Midbrain (tissue), 1 donor: ENCODE measurements at regions not wholly inside any gene's neighbourhood (a gene's known extent, or its start where the extent isn't known, plus 50 kb on each side); places are given as distances from the start of the nearest gene placed in this dataset.

Source experiments
- DNase-seq: peaks from one replicate; lab custom pipeline; 2025; lab: John Stamatoyannopoulos, UW

- no peak for DNase-seq
Observed at GRCh38 chr2:139828011-139828410, 1047.8 kb upstream of the NXPH2 start.

- DNase-seq: no peak
Observed at GRCh38 chr2:139825726-139826125, 1045.5 kb upstream of the NXPH2 start.

- DNase-seq: no peak
Observed at GRCh38 chr2:139819273-139819796, 1039.1 kb upstream of the NXPH2 start.

- DNase-seq: no peak
Observed at GRCh38 chr2:139814458-139814857, 1034.3 kb upstream of the NXPH2 start.

- no peak for DNase-seq
Observed at GRCh38 chr2:139813340-139813739, 1033.2 kb upstream of the NXPH2 start.

GRCh38 chr2:139805441-139805840 is 1025.3 kb upstream of the NXPH2 start:
- no peak for DNase-seq

- DNase-seq: no peak
Observed at GRCh38 chr2:139798391-139798790, 1018.2 kb upstream of the NXPH2 start.

- DNase-seq: peak; percentile 59
Observed at GRCh38 chr2:139790807-139791752, 1010.9 kb upstream of the NXPH2 start.

GRCh38 chr2:139790136-139790535 is 1009.9 kb upstream of the NXPH2 start:
- no peak for DNase-seq

GRCh38 chr2:139778732-139779131 is 998.5 kb upstream of the NXPH2 start:
- no peak for DNase-seq

GRCh38 chr2:139773720-139774277 is 993.6 kb upstream of the NXPH2 start:
- no peak for DNase-seq

GRCh38 chr2:139769633-139770032 is 989.4 kb upstream of the NXPH2 start:
- DNase-seq: no peak

- no peak for DNase-seq
Observed at GRCh38 chr2:139763705-139764104, 983.5 kb upstream of the NXPH2 start.

- DNase-seq: no peak
Observed at GRCh38 chr2:139759000-139759505, 978.9 kb upstream of the NXPH2 start.

- no peak for DNase-seq
Observed at GRCh38 chr2:139746901-139747300, 966.7 kb upstream of the NXPH2 start.

- no peak for DNase-seq
Observed at GRCh38 chr2:139744273-139744672, 964.1 kb upstream of the NXPH2 start.

- DNase-seq: no peak
Observed at GRCh38 chr2:139742216-139743172, 962.3 kb upstream of the NXPH2 start.

- no peak for DNase-seq
Observed at GRCh38 chr2:139737659-139738058, 957.5 kb upstream of the NXPH2 start.

GRCh38 chr2:139730197-139730596 is 950.0 kb upstream of the NXPH2 start:
- no peak for DNase-seq

- no peak for DNase-seq
Observed at GRCh38 chr2:139721411-139721995, 941.3 kb upstream of the NXPH2 start.

- no peak for DNase-seq
Observed at GRCh38 chr2:139720056-139720455, 939.9 kb upstream of the NXPH2 start.
